ENCODE measurements at regions not wholly inside any gene's neighbourhood (a gene's known extent, or its start where the extent isn't known, plus 50 kb on each side); places are given as distances from the start of the nearest gene placed in this dataset.
A peak's percentile ranks its signal among the peaks of the same experiment; 100 is the strongest.

DNA sequence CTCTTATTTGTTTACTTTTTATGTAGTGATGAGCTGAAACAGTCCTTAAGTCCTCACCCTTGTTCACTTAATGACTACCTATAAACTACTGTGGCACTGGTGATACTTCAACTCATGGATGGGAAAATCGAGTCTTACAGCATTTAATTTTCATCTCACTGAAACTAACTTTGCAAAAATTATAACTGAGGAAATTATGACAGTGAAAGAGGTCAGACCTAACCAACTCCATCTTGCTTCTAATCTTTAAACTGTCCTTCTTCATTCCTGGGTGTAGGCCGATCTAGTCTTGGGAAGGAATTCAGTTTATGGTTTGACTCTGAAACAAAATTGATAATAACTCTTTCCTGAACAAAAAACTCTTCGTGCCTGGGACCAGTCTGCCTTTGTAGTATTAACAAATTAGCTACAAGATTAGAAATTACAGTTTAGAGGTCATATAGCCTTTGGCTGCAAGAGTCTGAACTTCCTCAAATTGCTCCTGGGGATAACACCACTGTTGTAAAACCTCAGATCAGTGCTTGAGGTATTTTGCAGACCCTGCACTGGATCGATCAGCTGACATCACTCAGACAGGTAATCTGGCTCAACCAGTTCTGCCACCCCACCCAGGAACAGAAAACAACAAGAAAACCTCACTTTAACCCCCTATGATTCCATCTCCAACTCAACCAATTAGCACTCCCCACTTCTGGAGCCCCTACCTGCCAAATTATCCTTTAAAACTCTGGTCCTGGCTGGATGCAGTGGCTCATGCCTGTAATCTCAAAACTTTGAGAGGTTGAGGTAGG is 995.7 kb upstream of the PRKX start:
- Histone ChIP-seq H3K4me1 (peaks cover 25% of the 10 kb centered on the region), H3K27ac (peak overlapping the region; percentile 11 to 67 (median 35)), H3K36me3 (replicated peaks in 1 of 2; ENCODE audit: insufficient read depth in 1 of 2, low read depth in 2 of 2) (no peaks in the 10 kb centered on the region), H3K27me3 (no peaks in the 10 kb centered on the region), H3K4me3 (no peak overlapping the region), H3K9me3 (no peaks in the 10 kb centered on the region)
- TF ChIP-seq POLR2A (IDR thresholded peaks at IDR 0.05), result no peak
- TF ChIP-seq, protein P1, sequence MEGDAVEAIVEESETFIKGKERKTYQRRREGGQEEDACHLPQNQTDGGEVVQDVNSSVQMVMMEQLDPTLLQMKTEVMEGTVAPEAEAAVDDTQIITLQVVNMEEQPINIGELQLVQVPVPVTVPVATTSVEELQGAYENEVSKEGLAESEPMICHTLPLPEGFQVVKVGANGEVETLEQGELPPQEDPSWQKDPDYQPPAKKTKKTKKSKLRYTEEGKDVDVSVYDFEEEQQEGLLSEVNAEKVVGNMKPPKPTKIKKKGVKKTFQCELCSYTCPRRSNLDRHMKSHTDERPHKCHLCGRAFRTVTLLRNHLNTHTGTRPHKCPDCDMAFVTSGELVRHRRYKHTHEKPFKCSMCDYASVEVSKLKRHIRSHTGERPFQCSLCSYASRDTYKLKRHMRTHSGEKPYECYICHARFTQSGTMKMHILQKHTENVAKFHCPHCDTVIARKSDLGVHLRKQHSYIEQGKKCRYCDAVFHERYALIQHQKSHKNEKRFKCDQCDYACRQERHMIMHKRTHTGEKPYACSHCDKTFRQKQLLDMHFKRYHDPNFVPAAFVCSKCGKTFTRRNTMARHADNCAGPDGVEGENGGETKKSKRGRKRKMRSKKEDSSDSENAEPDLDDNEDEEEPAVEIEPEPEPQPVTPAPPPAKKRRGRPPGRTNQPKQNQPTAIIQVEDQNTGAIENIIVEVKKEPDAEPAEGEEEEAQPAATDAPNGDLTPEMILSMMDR (IDR thresholded peaks at IDR 0.05), result no peak
- ATAC-seq (no peak), DNase-seq (peak; percentile 27 to 61 (median 52))
- 13 to 29% methylated on average over 3 to 4 of the region's 4 CpGs for WGBS, 2 donors
- intact Hi-C loops (cut with DNase I), result no loop called here

DNA sequence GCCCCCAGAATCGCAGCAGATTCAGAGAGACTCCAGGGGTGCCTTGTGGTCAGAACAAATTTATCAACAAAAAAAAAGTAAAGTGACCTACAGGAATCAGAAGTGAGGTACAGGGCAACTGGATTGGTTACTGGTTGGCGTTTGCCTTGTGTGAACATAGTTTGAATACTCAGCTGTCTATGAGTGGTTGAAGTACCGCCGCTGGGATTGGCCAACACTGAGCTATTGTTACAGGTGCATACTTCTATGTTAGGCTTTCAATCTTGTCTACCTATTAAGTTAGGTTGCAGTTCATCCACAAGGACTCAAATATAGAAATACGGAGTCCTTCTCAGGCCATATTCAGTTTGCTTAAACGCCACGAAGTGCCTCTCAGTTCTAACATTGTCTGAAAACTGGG is 993.5 kb upstream of the PRKX start:
- intact Hi-C loops (cut with DNase I), result no loop called here
- H3K4me1 ChIP-seq, result peaks cover 25% of the 10 kb centered on the region
- DNase-seq, result peak in 1 of 4 donors; percentile 17
- WGBS, 2 donors, result 58 to 68% methylated on average over 7 of the region's 7 CpGs
- no peak overlapping the region for H3K4me3 ChIP-seq
- ATAC-seq, result no peak
- H3K27me3 ChIP-seq, result no peaks in the 10 kb centered on the region
- no peaks in the 10 kb centered on the region for H3K36me3 ChIP-seq (replicated peaks in 1 of 2; ENCODE audit: insufficient read depth in 1 of 2, low read depth in 2 of 2)
- no peak overlapping the region for H3K27ac ChIP-seq
- TF ChIP-seq, protein P1 (IDR thresholded peaks at IDR 0.05), result no peak
- TF ChIP-seq POLR2A (IDR thresholded peaks at IDR 0.05), result no peak
- no peaks in the 10 kb centered on the region for H3K9me3 ChIP-seq

DNA sequence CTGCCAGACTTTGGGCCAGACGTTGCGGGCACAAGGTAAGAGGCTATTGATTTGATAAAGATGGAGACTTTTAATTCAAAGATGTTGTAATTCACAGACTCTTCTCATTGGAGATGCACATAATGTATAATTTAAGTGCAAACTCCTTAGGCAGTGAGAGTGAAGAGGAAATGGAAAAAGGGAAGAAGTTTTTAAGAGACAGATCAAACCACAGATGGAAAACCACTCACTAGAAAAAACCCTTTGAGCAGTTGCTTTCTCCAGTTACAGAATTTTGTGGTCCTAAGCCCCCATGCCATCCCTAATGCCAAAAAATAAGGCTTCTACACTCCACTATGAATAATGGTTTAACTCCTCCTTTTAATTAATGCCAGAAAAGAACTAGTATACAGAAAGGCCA is 977.1 kb upstream of the PRKX start:
- DNase-seq (no peak), ATAC-seq (no peak)
- H3K27ac ChIP-seq, result no peak overlapping the region
- no peak overlapping the region for H3K4me3 ChIP-seq
- intact Hi-C loops (cut with DNase I), result no loop called here
- TF ChIP-seq, protein P1 (IDR thresholded peaks at IDR 0.05), result no peak
- TF ChIP-seq POLR2A (IDR thresholded peaks at IDR 0.05), result no peak
- no peaks in the 10 kb centered on the region for H3K4me1 ChIP-seq
- WGBS, 2 donors, result 36 to 51% methylated on average over 2 of the region's 2 CpGs
- no peaks in the 10 kb centered on the region for H3K36me3 ChIP-seq (replicated peaks in 1 of 2; ENCODE audit: insufficient read depth in 1 of 2, low read depth in 2 of 2)
- H3K27me3 ChIP-seq, result no peaks in the 10 kb centered on the region
- H3K9me3 ChIP-seq, result no peaks in the 10 kb centered on the region

DNA sequence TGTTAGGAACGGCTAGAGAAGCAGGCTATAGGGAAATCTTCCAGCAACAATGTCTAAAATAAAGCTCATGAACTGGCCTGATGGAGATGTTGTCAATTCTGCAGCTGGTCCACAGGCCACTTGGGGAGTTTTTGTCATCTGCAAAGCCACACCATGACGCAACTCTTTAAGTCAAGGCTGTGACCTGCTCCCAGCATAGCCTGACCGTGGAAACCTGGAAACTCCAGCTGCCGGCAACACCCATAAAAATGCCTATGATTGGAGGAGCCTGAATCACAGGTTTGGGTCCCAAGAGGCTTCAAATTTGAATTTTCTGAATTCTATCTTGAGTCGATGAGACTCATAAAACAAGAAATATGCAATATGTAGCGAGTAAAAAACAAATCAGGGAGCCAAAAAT is 969.2 kb upstream of the PRKX start:
- ATAC-seq, result no peak

More for the DNA sequence above, 969.2 kb upstream of the PRKX start:
- H3K4me3 ChIP-seq, result no peak overlapping the region
- intact Hi-C loops (cut with DNase I), result no loop called here
- DNase-seq, result no peak
- no peak for TF ChIP-seq POLR2A (IDR thresholded peaks at IDR 0.05)
- TF ChIP-seq, protein P1 (IDR thresholded peaks at IDR 0.05), result no peak
- H3K36me3 ChIP-seq (replicated peaks in 1 of 2; ENCODE audit: insufficient read depth in 1 of 2, low read depth in 2 of 2), result no peaks in the 10 kb centered on the region
- no peaks in the 10 kb centered on the region for H3K27me3 ChIP-seq
- no peak overlapping the region for H3K27ac ChIP-seq
- WGBS, 2 donors, result 71 to 96% methylated on average over 5 to 6 of the region's 6 CpGs
- no peaks in the 10 kb centered on the region for H3K9me3 ChIP-seq
- no peaks in the 10 kb centered on the region for H3K4me1 ChIP-seq
